Stimulated activated naive CD8-positive, alpha-beta T cell treated with anti-CD3 and anti-CD28 coated beads, Interleukin-15, Interleukin-2, amounts not matched to agents 100 U/mL and 50 U/mL, for 24 hours (primary cell): ENCODE measurements at regions not wholly inside any gene's neighbourhood (a gene's known extent, or its start where the extent isn't known, plus 50 kb on each side); places are given as distances from the start of the nearest gene placed in this dataset.

ENCODE experiments used
- ATAC-seq: fragments of 150-1000 bp; cut with Tn5 transposase; one replicate; pipeline ENCODE4 v1.10.0; 2021
- DNase-seq: peaks from one replicate; pipeline ENCODE4 v3.0.0; 2021

GRCh38 chr7:70907259-70908247, 224.4 kb upstream of the GALNT17 start:
- no peak for ATAC-seq

GRCh38 chr7:70913924-70914323, 218.0 kb upstream of the GALNT17 start:
- DNase-seq (no peak), ATAC-seq (no peak)

More at GRCh38 chr7:70907259-70908247, 224.4 kb upstream of the GALNT17 start:
- DNase-seq: no peak

- no peak for DNase-seq
- ATAC-seq: no peak
These were observed 216.9 kb upstream of the GALNT17 start for GRCh38 chr7:70915067-70915466.

GRCh38 chr7:70919481-70920073, 212.4 kb upstream of the GALNT17 start:
- DNase-seq (no peak), ATAC-seq (no peak)

GRCh38 chr7:70920876-70921275, 211.1 kb upstream of the GALNT17 start:
- DNase-seq (no peak), ATAC-seq (no peak)

- no peak for DNase-seq
- no peak for ATAC-seq
These were observed 208.6 kb upstream of the GALNT17 start for GRCh38 chr7:70923181-70923845.

- DNase-seq: no peak
- ATAC-seq: no peak
These were observed 206.4 kb upstream of the GALNT17 start for GRCh38 chr7:70925411-70926115.

- DNase-seq (no peak), ATAC-seq (no peak)
These were observed 205.3 kb upstream of the GALNT17 start for GRCh38 chr7:70926666-70927065.

GRCh38 chr7:70935311-70935710, 196.6 kb upstream of the GALNT17 start:
- ATAC-seq: no peak

GRCh38 chr7:70935854-70936253, 196.1 kb upstream of the GALNT17 start:
- no peak for ATAC-seq
- no peak for DNase-seq

More at GRCh38 chr7:70935311-70935710, 196.6 kb upstream of the GALNT17 start:
- DNase-seq: no peak

- ATAC-seq: no peak
- no peak for DNase-seq
These were observed 194.5 kb upstream of the GALNT17 start for GRCh38 chr7:70937424-70937823.

- DNase-seq (no peak), ATAC-seq (no peak)
These were observed 191.3 kb upstream of the GALNT17 start for GRCh38 chr7:70940597-70940996.

- DNase-seq (no peak), ATAC-seq (no peak)
These were observed 189.2 kb upstream of the GALNT17 start for GRCh38 chr7:70942791-70943190.

GRCh38 chr7:70944516-70944915, 187.4 kb upstream of the GALNT17 start:
- no peak for DNase-seq
- ATAC-seq: no peak

GRCh38 chr7:70947181-70947580, 184.8 kb upstream of the GALNT17 start:
- no peak for DNase-seq
- ATAC-seq: no peak

GRCh38 chr7:70949862-70950261, 182.1 kb upstream of the GALNT17 start:
- no peak for ATAC-seq
- DNase-seq: no peak

- DNase-seq (no peak), ATAC-seq (no peak)
These were observed 180.5 kb upstream of the GALNT17 start for GRCh38 chr7:70951271-70951962.

GRCh38 chr7:70952311-70952710, 179.6 kb upstream of the GALNT17 start:
- DNase-seq: no peak
- no peak for ATAC-seq

GRCh38 chr7:70953331-70953741, 178.6 kb upstream of the GALNT17 start:
- ATAC-seq (no peak), DNase-seq (no peak)

GRCh38 chr7:70953796-70954195, 178.1 kb upstream of the GALNT17 start:
- ATAC-seq (no peak), DNase-seq (no peak)

GRCh38 chr7:70972693-70973092, 159.3 kb upstream of the GALNT17 start:
- DNase-seq (no peak), ATAC-seq (no peak)

- ATAC-seq (no peak), DNase-seq (no peak)
These were observed 156.2 kb upstream of the GALNT17 start for GRCh38 chr7:70975754-70976153.
